Epithelial cell of esophagus (primary cell): ENCODE measurements at regions not wholly inside any gene's neighbourhood (a gene's known extent, or its start where the extent isn't known, plus 50 kb on each side); places are given as distances from the start of the nearest gene placed in this dataset.
"Not testable (repeated sequence)": the region's sequence is repeated elsewhere in the genome, so short reads cannot be mapped to it uniquely, and the experiment has no call there.

Experiments used
- DNase-seq: peaks from one replicate; pipeline ENCODE4 v3.0.0; 2010; ENCODE audit warnings: low read depth
- H3K4me3 ChIP-seq: 2 replicates; pipeline ENCODE4 v1.5.1; 2011; ENCODE audit warnings: mild to moderate bottlenecking, low read length, control low read depth
- TF ChIP-seq, protein P1 (sequence below): IDR thresholded peaks from 2 replicates; pipeline ENCODE4 v1.5.1; 2011; ENCODE audit warnings: low read depth, mild to moderate bottlenecking, low read length, control low read depth, inconsistent platforms; ENCODE audit not compliant: insufficient read depth; ENCODE audit errors: missing control alignments

DNA sequence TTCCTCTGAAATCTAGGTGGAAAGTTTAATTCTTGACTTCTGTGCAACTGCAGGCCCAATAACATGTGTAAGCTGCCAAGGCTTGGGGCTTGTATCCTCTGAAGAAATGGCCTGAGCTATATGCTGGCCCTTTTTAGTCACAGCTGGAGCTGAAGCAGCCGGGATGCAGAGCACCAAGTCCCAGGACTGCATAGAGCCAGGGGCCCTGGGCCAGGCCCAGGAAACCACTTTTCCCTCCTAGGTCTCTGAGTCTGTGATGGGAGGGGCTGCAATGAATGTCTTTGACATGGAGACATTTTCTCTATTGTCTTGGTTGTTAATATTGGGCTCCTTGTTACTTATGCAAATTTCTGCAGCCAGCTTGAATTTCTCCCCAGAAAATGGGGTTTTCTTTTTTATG, 588.5 kb downstream of the CENPC start:
- TF ChIP-seq, protein P1, sequence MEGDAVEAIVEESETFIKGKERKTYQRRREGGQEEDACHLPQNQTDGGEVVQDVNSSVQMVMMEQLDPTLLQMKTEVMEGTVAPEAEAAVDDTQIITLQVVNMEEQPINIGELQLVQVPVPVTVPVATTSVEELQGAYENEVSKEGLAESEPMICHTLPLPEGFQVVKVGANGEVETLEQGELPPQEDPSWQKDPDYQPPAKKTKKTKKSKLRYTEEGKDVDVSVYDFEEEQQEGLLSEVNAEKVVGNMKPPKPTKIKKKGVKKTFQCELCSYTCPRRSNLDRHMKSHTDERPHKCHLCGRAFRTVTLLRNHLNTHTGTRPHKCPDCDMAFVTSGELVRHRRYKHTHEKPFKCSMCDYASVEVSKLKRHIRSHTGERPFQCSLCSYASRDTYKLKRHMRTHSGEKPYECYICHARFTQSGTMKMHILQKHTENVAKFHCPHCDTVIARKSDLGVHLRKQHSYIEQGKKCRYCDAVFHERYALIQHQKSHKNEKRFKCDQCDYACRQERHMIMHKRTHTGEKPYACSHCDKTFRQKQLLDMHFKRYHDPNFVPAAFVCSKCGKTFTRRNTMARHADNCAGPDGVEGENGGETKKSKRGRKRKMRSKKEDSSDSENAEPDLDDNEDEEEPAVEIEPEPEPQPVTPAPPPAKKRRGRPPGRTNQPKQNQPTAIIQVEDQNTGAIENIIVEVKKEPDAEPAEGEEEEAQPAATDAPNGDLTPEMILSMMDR: no peak
- DNase-seq: no peak
- no peak overlapping the region for H3K4me3 ChIP-seq

DNA sequence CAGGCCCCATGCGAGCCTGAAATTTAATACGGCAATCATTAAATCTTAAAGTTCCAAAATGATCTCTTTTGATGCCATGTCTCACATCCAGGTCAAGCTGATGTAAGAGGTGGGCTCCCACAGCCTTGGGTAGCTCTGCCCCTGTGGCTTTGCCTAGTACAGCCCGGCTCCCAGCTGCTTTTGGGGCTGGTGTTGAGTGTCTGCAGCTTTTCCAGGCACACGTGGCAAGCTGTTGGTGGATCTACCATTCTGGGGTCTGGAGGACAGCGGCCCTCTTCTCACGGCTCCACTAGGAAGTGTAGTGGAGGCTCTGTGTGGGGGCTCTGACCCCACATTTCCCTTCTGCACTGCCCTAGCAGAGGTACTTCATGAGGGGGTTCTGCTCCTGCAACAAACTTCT, 588.9 kb downstream of the CENPC start:
- DNase-seq: no peak
- no peak overlapping the region for H3K4me3 ChIP-seq
- TF ChIP-seq, protein P1: no peak

DNA sequence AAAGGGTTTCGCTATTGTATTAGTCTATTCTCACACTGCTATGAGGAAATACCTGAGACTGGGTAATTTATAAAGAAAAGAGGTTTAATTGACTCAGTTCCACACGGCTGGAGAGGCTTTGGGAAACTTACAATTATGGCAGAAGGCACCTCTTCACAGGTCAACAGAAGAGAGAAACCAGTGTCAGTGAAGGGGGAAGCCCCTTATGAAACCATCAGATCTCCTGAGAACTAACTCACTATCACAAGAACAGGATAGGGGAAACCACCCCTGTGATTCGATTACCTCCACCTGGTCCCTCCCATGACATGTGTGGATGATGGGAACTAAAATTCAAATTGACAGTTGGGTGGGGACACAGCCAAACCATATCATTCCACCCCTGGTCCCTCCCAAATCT, 589.5 kb downstream of the CENPC start:
- no peak for DNase-seq
- TF ChIP-seq, protein P1: no peak
- H3K4me3 ChIP-seq: no peak overlapping the region

DNA sequence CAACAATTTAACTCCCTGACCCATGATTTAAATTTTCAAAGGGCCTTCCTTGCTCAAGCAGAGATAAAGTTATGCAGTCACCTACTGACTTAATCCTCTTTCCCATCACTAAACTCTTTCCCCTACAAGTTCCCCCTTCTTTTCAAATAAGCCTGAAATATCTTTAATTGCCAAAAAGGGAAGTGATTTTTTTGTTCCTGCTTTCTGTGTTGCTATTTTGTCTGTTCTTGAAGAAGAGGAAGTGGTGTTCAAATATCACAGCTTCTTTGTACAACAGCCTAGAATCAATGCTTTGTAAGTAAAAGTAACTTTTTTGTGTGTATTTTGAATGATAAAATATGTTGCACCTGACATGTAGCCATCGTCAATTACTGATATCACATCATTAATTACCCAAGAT, 595.9 kb downstream of the CENPC start:
- H3K4me3 ChIP-seq: no peak overlapping the region
- TF ChIP-seq, protein P1: no peak
- DNase-seq: no peak

DNA sequence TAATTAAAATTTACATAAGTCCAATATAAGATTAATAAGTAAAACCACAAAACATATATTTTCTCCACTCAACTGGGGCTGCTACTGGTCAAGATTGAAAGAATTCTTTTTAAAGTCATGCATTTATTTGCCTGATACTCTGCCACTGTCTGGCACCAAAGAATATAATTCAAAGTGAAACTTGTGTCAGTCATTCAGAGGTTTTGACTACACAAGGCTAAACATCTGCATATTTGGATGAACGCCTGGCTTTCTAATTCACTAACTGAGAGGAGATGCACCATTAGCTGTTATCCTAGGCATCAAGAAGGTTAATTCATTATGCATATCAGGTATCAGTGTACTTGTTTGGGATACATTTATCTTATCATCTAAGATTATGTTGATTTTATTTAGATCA, 598.5 kb downstream of the CENPC start:
- TF ChIP-seq, protein P1: no peak

DNA sequence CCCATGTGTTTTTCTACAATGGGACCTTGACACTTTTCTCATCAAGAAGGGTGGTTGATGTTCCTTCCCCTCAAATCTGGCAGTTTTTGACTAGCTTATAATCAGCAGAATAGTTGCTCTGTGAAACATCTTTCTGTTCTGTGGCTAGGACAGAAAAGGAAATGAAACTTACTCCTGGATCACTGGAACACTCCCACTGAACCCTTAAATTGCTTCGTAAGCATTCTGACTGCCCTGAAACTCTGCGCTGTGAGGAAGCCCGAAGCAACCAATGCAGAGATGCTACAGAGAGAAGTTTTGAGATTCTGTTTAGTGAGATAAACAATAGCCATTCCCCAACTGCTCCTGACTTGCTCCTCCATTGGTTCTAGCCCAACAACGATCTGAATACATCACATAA, 602.2 kb downstream of the CENPC start:
- TF ChIP-seq, protein P1: no peak
- no peak for DNase-seq
- H3K4me3 ChIP-seq: no peak overlapping the region

More for the DNA sequence above, 598.5 kb downstream of the CENPC start:
- H3K4me3 ChIP-seq: no peak overlapping the region
- DNase-seq: no peak

DNA sequence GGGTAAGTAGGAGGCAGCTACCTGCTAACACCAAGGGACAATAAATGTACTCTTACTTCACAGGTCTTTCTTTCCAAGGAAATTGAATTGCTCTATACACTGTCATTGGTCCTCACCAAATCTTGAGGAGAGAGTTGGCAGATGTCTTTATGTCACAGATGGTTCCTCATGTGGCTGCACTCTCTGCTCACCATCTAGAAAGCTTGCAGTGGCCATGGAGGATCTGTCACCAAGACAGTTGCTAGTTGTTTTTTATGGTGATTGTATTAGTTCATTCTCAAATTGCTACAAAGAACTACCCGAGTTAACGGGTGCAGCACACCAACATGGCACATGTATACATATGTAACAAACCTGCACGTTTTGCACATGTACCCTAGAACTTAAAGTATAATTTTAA, 613.3 kb downstream of the CENPC start:
- not testable (repeated sequence) for DNase-seq, H3K4me3 ChIP-seq

DNA sequence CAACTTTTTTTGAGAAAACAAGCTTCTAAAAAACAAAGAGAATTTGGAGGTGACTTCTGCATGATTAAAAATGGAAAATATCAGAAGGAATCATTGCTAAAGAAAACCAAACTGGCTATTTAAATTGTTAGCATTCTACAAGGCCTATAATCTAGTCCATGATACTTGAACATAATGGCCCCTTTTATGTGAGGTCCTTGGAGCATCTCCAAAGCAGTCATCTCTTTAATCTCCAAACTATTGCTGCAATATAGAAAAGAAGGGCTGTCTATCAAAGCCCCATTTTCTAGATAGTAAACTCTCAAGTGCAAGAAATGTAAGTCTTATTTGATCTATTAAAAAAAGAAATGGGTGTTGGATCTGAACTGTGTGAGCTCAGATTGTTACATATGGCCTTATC, 615.1 kb downstream of the CENPC start:
- DNase-seq: no peak
- H3K4me3 ChIP-seq: no peak overlapping the region
- TF ChIP-seq, protein P1: no peak
